ENCODE measurements at regions not wholly inside any gene's neighbourhood (a gene's known extent, or its start where the extent isn't known, plus 50 kb on each side); places are given as distances from the start of the nearest gene placed in this dataset.

- TF ChIP-seq, protein P1, sequence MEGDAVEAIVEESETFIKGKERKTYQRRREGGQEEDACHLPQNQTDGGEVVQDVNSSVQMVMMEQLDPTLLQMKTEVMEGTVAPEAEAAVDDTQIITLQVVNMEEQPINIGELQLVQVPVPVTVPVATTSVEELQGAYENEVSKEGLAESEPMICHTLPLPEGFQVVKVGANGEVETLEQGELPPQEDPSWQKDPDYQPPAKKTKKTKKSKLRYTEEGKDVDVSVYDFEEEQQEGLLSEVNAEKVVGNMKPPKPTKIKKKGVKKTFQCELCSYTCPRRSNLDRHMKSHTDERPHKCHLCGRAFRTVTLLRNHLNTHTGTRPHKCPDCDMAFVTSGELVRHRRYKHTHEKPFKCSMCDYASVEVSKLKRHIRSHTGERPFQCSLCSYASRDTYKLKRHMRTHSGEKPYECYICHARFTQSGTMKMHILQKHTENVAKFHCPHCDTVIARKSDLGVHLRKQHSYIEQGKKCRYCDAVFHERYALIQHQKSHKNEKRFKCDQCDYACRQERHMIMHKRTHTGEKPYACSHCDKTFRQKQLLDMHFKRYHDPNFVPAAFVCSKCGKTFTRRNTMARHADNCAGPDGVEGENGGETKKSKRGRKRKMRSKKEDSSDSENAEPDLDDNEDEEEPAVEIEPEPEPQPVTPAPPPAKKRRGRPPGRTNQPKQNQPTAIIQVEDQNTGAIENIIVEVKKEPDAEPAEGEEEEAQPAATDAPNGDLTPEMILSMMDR (IDR thresholded peaks at IDR 0.05 in 2 of 3, conservative IDR thresholded peaks at IDR 0.05 in 1 of 3; ENCODE audit: control insufficient read depth in 2 of 3, extremely low read depth in 1 of 3, insufficient read depth in 1 of 3, low read depth in 3 of 3, low read length in 3 of 3): no peak
- TF ChIP-seq POLR2AphosphoS5 (IDR thresholded peaks at IDR 0.05; ENCODE audit: low read length): no peak
Observed at GRCh38 chr13:59479629-59480028, 684.1 kb downstream of the DIAPH3 start.
